UCSD-AML1 (cell line): ENCODE measurements at regions not wholly inside any gene's neighbourhood (a gene's known extent, or its start where the extent isn't known, plus 50 kb on each side); places are given as distances from the start of the nearest gene placed in this dataset.
"Not testable (repeated sequence)": the region's sequence is repeated elsewhere in the genome, so short reads cannot be mapped to it uniquely, and the experiment has no call there.

Experiments used
- DNase-seq: peaks from one replicate; lab custom pipeline; 2025; ENCODE audit not compliant: unreplicated experiment; lab: John Stamatoyannopoulos, UW

- no peak for DNase-seq
These were observed 183.1 kb downstream of the C16orf95 start for GRCh38 chr16:87133966-87134627.

DNA sequence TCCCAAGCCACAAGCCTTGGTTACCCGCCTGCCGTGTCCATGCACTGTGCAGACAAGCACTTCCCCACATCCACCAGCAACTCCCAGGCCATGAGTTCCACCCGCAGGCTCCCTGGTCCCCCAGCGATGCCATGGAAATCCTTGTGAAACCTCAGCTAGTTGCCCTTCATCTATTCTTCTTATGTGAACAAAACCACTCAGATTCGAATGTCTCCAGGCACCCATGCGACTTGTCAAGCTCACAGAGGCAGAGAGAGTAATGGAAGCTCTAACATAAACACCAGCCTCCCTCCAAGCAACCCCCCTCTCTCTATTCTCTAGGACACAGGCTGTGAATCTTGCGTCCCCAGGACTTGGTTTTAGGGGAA is 182.6 kb downstream of the C16orf95 start:
- no peak for DNase-seq

GRCh38 chr16:87135246-87136030 is 181.8 kb downstream of the C16orf95 start:
- peak; percentile 38 for DNase-seq

DNA sequence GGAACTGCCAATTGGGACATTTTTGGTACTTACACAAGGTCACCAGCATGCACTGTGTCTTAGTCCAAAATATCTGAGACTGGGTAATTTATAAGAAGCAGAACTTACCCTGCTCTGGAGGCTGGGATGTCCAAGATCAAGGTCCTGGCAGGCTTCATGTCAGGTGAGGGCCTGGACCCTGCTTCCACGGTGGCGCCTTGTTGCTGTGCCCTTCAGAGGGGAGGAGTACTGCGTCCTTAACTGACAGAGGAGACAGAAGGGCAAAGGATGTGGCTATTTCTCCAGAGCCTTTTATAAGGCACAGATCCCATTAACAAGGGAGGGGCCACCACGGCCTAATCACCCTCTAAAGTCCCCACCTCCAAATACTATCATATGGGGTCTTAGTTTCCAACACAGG is 178.9 kb downstream of the C16orf95 start:
- DNase-seq = no peak

DNA sequence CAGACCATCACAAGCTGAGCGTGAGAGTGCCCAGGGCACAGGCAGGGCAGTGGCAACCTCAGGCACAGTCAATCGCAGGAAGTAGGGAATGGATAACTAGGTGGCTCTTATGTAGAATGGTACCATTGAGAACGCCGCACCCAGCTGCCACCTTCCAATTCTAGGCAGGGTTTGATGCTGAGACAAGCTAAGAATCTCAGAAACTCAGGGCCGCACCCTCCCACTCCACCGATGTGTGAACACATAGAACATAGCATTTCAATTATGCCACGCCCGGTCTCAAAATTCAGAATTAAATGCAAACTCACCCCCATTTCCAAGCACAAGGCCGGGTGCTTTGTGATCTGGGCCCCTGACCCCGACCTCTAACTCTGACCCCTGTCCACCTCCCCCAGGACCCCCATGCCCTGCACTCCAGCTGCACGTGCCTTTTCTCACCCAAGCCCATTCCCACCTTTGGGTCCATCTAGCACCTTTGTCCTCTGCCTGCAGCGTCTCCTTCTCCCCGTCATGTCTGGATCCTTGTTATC is 178.4 kb downstream of the C16orf95 start:
- DNase-seq = no peak

DNA sequence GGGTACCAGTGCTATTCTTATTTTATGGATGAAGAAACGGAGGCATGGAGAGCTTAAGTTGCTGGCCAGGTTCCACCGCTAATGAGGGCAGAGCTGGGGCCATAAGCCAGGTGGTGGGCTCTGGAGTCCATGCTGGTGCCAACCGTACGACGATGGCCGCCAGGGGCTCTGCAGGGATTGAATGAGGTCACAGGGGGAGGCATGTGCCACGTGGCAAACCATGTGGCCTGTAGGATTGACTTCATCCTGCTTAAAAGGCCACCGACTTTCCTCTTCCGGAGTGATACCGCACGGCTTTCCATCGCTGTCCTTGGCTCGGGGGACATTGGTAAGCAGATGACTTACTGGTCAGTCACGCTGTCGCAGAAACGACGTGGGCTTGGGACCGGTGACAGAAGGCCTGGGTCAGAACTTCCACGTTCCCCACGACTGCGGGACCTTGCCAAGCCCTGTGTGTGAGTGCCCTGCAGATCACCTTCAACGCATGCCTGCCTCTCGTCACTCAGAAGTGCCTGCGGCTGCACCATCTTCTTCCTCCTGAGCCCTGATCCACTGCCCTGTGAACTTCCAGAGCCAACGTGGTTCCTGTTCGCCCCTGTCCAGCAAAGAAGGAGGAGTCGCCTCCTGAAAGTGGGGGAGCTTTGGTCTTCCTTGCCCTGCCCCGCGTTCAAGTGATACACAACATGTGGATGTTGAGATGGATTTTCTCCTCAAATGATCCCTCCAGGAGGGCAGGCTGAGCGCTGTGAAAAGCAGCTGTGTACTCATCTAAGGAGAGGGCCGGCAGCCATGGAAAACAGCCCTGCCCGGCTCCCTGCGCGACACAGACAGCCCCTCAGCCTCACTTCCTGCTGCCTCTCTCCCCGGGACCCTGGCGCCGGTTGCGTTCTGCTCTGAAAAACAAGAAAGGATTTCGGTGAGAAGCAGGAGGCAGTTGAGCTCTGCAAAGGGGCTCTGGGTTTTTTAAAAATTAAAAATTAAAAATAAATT is 176.7 kb downstream of the C16orf95 start:
- DNase-seq = no peak

- DNase-seq = no peak
These were observed 175.8 kb downstream of the C16orf95 start for GRCh38 chr16:87141402-87141801.

DNA sequence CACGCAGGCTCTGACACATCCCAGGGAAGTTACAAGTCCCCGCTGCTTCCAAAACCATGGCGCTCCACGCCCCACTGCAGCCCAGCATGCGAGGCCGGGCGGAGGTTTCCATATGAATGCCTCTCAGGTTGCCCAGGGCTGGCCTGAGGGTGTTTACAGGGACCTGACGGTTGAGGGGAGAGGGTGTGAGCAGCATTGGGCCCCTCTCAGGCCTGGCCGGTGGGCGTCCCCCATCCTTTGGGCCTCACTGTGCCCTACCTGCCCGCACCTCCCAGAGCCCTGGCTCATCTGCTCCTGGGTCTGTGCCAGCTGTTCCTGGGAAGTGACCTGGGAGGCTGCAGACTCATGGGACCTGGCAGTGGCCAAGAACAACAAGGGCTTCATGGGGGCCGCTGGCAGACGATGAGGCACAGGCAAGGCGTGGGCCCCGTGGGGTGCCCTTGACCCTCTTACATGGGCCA is 173.5 kb downstream of the C16orf95 start:
- DNase-seq = no peak

DNA sequence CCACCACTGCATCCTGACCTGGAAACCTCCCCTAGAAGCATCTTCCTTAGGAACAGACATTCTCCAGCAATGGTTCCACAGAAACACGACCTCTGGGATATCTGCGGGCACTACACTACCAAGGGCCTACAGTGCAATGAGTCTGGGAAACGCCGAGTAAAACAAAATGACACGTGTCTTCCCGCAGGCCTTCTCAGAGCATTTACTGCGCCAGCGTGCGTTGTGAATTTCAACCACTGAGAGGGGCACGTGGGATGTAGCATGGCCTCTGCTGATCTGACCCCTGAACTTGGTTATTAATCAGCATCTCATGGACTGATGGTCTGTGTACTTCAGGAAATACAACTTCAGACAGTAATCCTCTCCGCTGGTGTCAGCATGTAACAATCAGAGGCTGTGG is 173.0 kb downstream of the C16orf95 start:
- DNase-seq = no peak

DNA sequence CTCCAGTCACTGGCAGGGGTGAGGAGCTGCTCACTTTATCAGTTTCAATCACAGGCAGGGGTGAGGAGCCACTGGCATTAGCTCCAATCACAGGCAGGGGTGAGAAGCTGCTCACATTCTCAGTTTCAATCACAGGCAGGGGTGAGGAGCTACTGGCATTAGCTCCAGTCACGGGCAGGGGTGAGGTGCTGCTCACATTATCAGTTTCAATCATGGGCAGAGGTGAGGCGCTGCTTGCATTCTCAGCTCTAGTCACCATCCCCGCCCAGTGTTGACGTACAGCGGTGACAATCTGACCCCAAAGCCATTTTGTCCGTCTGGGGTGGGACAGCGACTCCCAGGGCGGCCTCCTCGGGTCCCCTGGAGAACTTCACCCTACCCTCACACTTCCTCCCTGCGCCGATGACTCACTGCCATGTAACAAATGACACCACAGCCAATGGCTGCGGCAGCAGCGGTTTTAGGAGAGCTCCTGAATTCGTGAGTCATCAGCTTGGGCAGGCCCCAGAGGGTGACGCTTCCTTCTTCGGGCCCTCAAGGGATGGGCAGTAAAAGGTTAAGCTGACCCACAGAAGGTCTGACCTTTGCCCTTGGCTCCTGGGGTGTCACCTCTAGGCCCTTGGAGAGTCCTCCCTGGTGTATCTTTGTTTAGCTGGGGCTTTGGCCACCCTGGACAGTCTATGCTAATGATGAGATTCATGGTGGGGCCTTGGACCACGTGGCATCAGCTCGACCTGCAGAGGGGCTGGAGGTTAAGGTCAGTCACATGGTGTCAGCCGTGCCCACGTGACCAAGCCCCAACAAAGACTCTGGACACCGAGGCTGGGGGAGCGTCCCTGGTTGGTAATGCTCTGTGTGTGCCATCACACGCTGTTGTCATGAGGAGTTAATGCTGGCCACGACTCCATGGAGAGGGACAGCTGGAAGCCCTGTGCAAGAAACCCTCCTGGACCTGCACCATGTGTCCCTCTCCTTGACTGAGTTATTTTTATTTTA is 171.7 kb downstream of the C16orf95 start:
- DNase-seq = peak; percentile 74

GRCh38 chr16:87146676-87147075 is 170.5 kb downstream of the C16orf95 start:
- DNase-seq = no peak

GRCh38 chr16:87149051-87149450 is 168.1 kb downstream of the C16orf95 start:
- DNase-seq = no peak

DNA sequence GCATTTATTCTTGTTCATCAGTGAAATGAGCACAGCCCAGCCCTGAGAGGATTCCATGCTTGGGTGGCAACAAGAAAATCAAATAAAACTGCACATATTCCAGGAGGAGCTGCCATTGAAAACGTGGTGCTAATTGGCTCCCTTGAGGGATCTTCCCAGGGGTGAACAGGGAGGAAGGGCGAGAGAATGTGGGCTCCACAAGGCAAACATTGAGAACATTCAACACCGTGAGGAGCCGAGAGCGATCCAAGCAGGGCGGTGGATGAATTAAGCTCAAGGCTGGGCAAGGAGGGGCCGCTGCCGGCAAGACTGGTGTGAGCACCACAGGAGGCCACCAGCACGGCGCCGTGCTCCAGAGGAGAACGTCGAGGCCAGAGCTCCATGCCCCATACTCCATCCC is 166.9 kb downstream of the C16orf95 start:
- no peak for DNase-seq

GRCh38 chr16:87150681-87151280 is 166.4 kb downstream of the C16orf95 start:
- no peak for DNase-seq

DNA sequence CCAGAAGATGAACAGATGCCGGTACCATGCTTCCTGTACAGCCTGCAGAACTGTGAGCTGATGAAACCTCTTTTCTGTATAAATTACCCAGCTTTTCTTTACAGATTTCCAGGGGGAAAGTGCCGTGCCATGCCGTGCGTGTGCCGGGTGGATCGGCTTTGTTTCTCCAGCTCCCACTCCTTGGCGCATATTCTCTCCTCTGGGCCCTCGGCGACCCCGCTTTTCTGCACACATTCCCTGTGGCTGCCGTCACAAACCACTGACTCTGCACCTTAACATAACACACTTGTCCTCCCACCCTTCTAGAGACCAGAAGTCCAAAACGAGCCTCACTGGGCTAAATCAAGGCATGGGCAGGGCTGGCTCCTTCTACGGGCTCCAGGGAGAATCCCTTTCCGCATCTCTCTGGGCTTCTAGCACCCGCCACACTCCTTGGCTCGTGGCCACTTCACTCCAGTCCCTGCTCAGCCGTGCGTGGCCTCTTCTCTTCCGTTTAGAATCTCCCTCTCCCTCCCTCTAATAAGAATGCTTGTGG is 164.9 kb downstream of the C16orf95 start:
- no peak for DNase-seq

DNA sequence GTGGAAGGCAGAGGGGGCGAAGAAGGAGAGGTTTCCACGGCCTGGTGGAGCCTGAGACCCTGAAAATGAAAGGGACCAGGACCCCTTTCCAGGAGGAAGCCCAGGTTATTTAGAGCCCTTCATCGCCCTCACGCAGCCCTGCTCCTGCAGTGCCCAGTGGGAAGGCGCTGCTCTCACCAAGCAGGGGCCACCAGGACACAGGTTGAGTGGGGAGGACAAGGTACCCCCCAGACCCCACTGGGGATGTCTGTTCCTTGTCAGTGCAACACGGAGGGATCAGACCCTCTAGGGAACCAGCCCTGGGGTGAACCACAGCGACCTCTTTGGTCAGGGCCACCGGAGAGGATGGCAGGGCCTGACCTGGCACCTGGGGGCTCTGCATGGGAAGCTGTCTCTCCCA is 163.9 kb downstream of the C16orf95 start:
- no peak for DNase-seq

- DNase-seq = not testable (repeated sequence)
These were observed 161.9 kb downstream of the C16orf95 start for GRCh38 chr16:87155315-87155714.

GRCh38 chr16:87156195-87156594 is 161.0 kb downstream of the C16orf95 start:
- DNase-seq = no peak

GRCh38 chr16:87160234-87160636 is 157.0 kb downstream of the C16orf95 start:
- DNase-seq = no peak
